Activated T-cell treated with anti-CD3 and anti-CD28 coated beads, Interleukin-2, amount 50 U/mL, for 72 hours (primary cell): ENCODE measurements at regions not wholly inside any gene's neighbourhood (a gene's known extent, or its start where the extent isn't known, plus 50 kb on each side); places are given as distances from the start of the nearest gene placed in this dataset.

ENCODE experiments used
- ATAC-seq, 2 donors: fragments of 150-1000 bp; cut with Tn5 transposase; replicated peaks in 1 of 2; 2 replicates each; pipeline ENCODE4 v1.10.0; 2021; ENCODE audit warnings: moderate library complexity in 2 of 2, mild to moderate bottlenecking in 1 of 2
- DNase-seq, 2 donors: peaks; one replicate each; pipeline ENCODE4 v3.0.0; 2021 to 2022; ENCODE audit warnings: mixed read lengths in 1 of 2
- H3K27ac Mint-ChIP-seq: one replicate; pipeline ENCODE4 v1.8.0; 2022; ENCODE audit warnings: mild to moderate bottlenecking, moderate library complexity, mixed read lengths
- H3K27me3 Mint-ChIP-seq: one replicate; pipeline ENCODE4 v1.8.0; 2022; ENCODE audit warnings: low read depth, mixed read lengths
- H3K36me3 Mint-ChIP-seq, 2 donors: one replicate each; pipeline ENCODE4 v1.8.0; 2022; ENCODE audit warnings: mixed read lengths in 2 of 2, mild to moderate bottlenecking in 1 of 2; ENCODE audit not compliant: insufficient read depth in 2 of 2
- H3K4me1 Mint-ChIP-seq: one replicate; pipeline ENCODE4 v1.8.0; 2022; ENCODE audit warnings: low read depth, mixed read lengths
- H3K4me3 Mint-ChIP-seq, 2 donors: one replicate each; pipeline ENCODE4 v1.8.0; 2022; ENCODE audit warnings: mild to moderate bottlenecking in 2 of 2, mixed read lengths in 2 of 2, moderate library complexity in 2 of 2
- H3K9me3 Mint-ChIP-seq, 2 donors: one replicate each; pipeline ENCODE4 v1.8.0; 2022; ENCODE audit warnings: mixed read lengths in 2 of 2

- no peak for DNase-seq
- Mint-ChIP-seq H3K4me1 (no peaks in the 10 kb centered on the region), H3K27ac (no peak overlapping the region), H3K9me3 (peaks cover 4 to 6% of the 10 kb centered on the region in 2 donors), H3K4me3 (no peak overlapping the region), H3K27me3 (no peaks in the 10 kb centered on the region), H3K36me3 (no peaks in the 10 kb centered on the region)
- ATAC-seq, result no peak
These were observed 454.1 kb downstream of the MEIS1 start for GRCh38 chr2:66888791-66889631.

- ATAC-seq, result no peak
These were observed 454.6 kb downstream of the MEIS1 start for GRCh38 chr2:66889632-66889882.

GRCh38 chr2:66890166-66890742, 455.3 kb downstream of the MEIS1 start:
- Mint-ChIP-seq H3K4me3 (no peak overlapping the region), H3K9me3 (peaks cover 4 to 7% of the 10 kb centered on the region in 2 donors), H3K27ac (no peak overlapping the region), H3K4me1 (no peaks in the 10 kb centered on the region), H3K36me3 (no peaks in the 10 kb centered on the region), H3K27me3 (no peaks in the 10 kb centered on the region)
- ATAC-seq, result no peak
- no peak for DNase-seq

More at GRCh38 chr2:66889632-66889882, 454.6 kb downstream of the MEIS1 start:
- peaks cover 6 to 8% of the 10 kb centered on the region in 2 donors for H3K9me3 Mint-ChIP-seq
- DNase-seq, result no peak
- no peaks in the 10 kb centered on the region for H3K36me3 Mint-ChIP-seq
- H3K27ac Mint-ChIP-seq, result no peak overlapping the region
- no peaks in the 10 kb centered on the region for H3K4me1 Mint-ChIP-seq
- no peak overlapping the region for H3K4me3 Mint-ChIP-seq
- H3K27me3 Mint-ChIP-seq, result no peaks in the 10 kb centered on the region

- Mint-ChIP-seq H3K4me3 (no peak overlapping the region), H3K4me1 (no peaks in the 10 kb centered on the region), H3K27me3 (no peaks in the 10 kb centered on the region), H3K36me3 (no peaks in the 10 kb centered on the region), H3K9me3 (peaks cover 2 to 4% of the 10 kb centered on the region in 2 donors), H3K27ac (no peak overlapping the region)
- ATAC-seq (no peak), DNase-seq (no peak)
These were observed 460.3 kb downstream of the MEIS1 start for GRCh38 chr2:66895206-66895605.

GRCh38 chr2:66896131-66896530, 461.2 kb downstream of the MEIS1 start:
- Mint-ChIP-seq H3K4me1 (no peaks in the 10 kb centered on the region), H3K27ac (no peak overlapping the region), H3K27me3 (no peaks in the 10 kb centered on the region), H3K36me3 (no peaks in the 10 kb centered on the region), H3K9me3 (peaks cover 2 to 4% of the 10 kb centered on the region in 2 donors), H3K4me3 (no peak overlapping the region)
- ATAC-seq (no peak), DNase-seq (no peak)

- Mint-ChIP-seq H3K27ac (no peak overlapping the region), H3K4me1 (no peaks in the 10 kb centered on the region), H3K9me3 (peaks cover 2 to 4% of the 10 kb centered on the region in 2 donors), H3K4me3 (no peak overlapping the region), H3K27me3 (no peaks in the 10 kb centered on the region), H3K36me3 (no peaks in the 10 kb centered on the region)
- ATAC-seq (no peak), DNase-seq (no peak)
These were observed 462.3 kb downstream of the MEIS1 start for GRCh38 chr2:66897181-66897580.

- H3K27me3 Mint-ChIP-seq, result no peaks in the 10 kb centered on the region
These were observed 462.8 kb downstream of the MEIS1 start for GRCh38 chr2:66897691-66898150.

GRCh38 chr2:66899109-66899508, 464.2 kb downstream of the MEIS1 start:
- H3K9me3 Mint-ChIP-seq, result peaks cover 2 to 5% of the 10 kb centered on the region in 2 donors
- DNase-seq (no peak), ATAC-seq (no peak)
- H3K27me3 Mint-ChIP-seq, result no peaks in the 10 kb centered on the region
- no peaks in the 10 kb centered on the region for H3K36me3 Mint-ChIP-seq
- H3K4me1 Mint-ChIP-seq, result no peaks in the 10 kb centered on the region
- H3K4me3 Mint-ChIP-seq, result no peak overlapping the region
- H3K27ac Mint-ChIP-seq, result no peak overlapping the region

More at GRCh38 chr2:66897691-66898150, 462.8 kb downstream of the MEIS1 start:
- Mint-ChIP-seq H3K27ac (no peak overlapping the region), H3K36me3 (no peaks in the 10 kb centered on the region), H3K4me1 (no peaks in the 10 kb centered on the region), H3K9me3 (peaks cover 2 to 6% of the 10 kb centered on the region in 2 donors), H3K4me3 (no peak overlapping the region)
- ATAC-seq (no peak), DNase-seq (no peak)

- no peak for DNase-seq
- no peaks in the 10 kb centered on the region for H3K4me1 Mint-ChIP-seq
- no peaks in the 10 kb centered on the region for H3K27me3 Mint-ChIP-seq
- H3K36me3 Mint-ChIP-seq, result no peaks in the 10 kb centered on the region
- no peak for ATAC-seq
- H3K4me3 Mint-ChIP-seq, result no peak overlapping the region
- H3K9me3 Mint-ChIP-seq, result peaks cover 0 to 4% of the 10 kb centered on the region in 2 donors
- H3K27ac Mint-ChIP-seq, result no peak overlapping the region
These were observed 464.7 kb downstream of the MEIS1 start for GRCh38 chr2:66899648-66900047.

GRCh38 chr2:66901344-66901743, 466.4 kb downstream of the MEIS1 start:
- Mint-ChIP-seq H3K4me1 (no peaks in the 10 kb centered on the region), H3K36me3 (peaks cover 0 to 3% of the 10 kb centered on the region in 2 donors), H3K27me3 (no peaks in the 10 kb centered on the region), H3K4me3 (no peak overlapping the region), H3K9me3 (peaks cover 2 to 9% of the 10 kb centered on the region in 2 donors), H3K27ac (no peak overlapping the region)
- ATAC-seq (no peak), DNase-seq (no peak)

GRCh38 chr2:66903183-66903582, 468.3 kb downstream of the MEIS1 start:
- no peak for DNase-seq
- Mint-ChIP-seq H3K9me3 (peaks cover 2 to 9% of the 10 kb centered on the region in 2 donors), H3K4me1 (no peaks in the 10 kb centered on the region), H3K27me3 (no peaks in the 10 kb centered on the region), H3K27ac (no peak overlapping the region), H3K4me3 (no peak overlapping the region), H3K36me3 (peaks cover 0 to 3% of the 10 kb centered on the region in 2 donors)
- no peak for ATAC-seq

GRCh38 chr2:66903745-66904465, 469.0 kb downstream of the MEIS1 start:
- H3K4me3 Mint-ChIP-seq, result no peak overlapping the region
- H3K36me3 Mint-ChIP-seq, result peaks cover 0 to 3% of the 10 kb centered on the region in 2 donors
- ATAC-seq, result no peak
- H3K27me3 Mint-ChIP-seq, result no peaks in the 10 kb centered on the region
- H3K4me1 Mint-ChIP-seq, result no peaks in the 10 kb centered on the region
- no peak for DNase-seq
- peaks cover 2 to 9% of the 10 kb centered on the region in 2 donors for H3K9me3 Mint-ChIP-seq
- H3K27ac Mint-ChIP-seq, result no peak overlapping the region

- ATAC-seq (no peak), DNase-seq (no peak)
- Mint-ChIP-seq H3K9me3 (peaks cover 5 to 7% of the 10 kb centered on the region in 2 donors), H3K27ac (no peak overlapping the region), H3K4me3 (no peak overlapping the region), H3K27me3 (no peaks in the 10 kb centered on the region), H3K4me1 (no peaks in the 10 kb centered on the region), H3K36me3 (no peaks in the 10 kb centered on the region)
These were observed 480.3 kb downstream of the MEIS1 start for GRCh38 chr2:66915237-66915636.
